ENCODE measurements at regions not wholly inside any gene's neighbourhood (a gene's known extent, or its start where the extent isn't known, plus 50 kb on each side); places are given as distances from the start of the nearest gene placed in this dataset.

- DNase-seq: no peak
Observed at GRCh38 chr7:41156268-41156667, 546.6 kb downstream of the INHBA start.

- no peak for DNase-seq
Observed at GRCh38 chr7:41153268-41153667, 549.6 kb downstream of the INHBA start.

- no peak for DNase-seq
Observed at GRCh38 chr7:41152179-41152678, 550.7 kb downstream of the INHBA start.

- DNase-seq: no peak
Observed at GRCh38 chr7:41149576-41149975, 553.3 kb downstream of the INHBA start.

- DNase-seq: no peak
Observed at GRCh38 chr7:41148521-41148951, 554.4 kb downstream of the INHBA start.

GRCh38 chr7:41147606-41148485 lies 555.0 kb downstream of the INHBA start:
- DNase-seq: no peak

GRCh38 chr7:41146429-41146828 lies 556.5 kb downstream of the INHBA start:
- DNase-seq: no peak

- no peak for DNase-seq
Observed at GRCh38 chr7:41145656-41146055, 557.2 kb downstream of the INHBA start.

GRCh38 chr7:41142904-41143473 lies 559.9 kb downstream of the INHBA start:
- DNase-seq: no peak

- DNase-seq: no peak
Observed at GRCh38 chr7:41139789-41140188, 563.1 kb downstream of the INHBA start.

- DNase-seq: no peak
Observed at GRCh38 chr7:41136551-41136950, 566.3 kb downstream of the INHBA start.

GRCh38 chr7:41135511-41135910 lies 567.4 kb downstream of the INHBA start:
- DNase-seq: no peak

- no peak for DNase-seq
Observed at GRCh38 chr7:41134300-41135255, 568.3 kb downstream of the INHBA start.

GRCh38 chr7:41133690-41134299 lies 569.1 kb downstream of the INHBA start:
- DNase-seq: no peak

- no peak for DNase-seq
Observed at GRCh38 chr7:41131956-41132355, 570.9 kb downstream of the INHBA start.

GRCh38 chr7:41130561-41131236 lies 572.2 kb downstream of the INHBA start:
- no peak for DNase-seq

GRCh38 chr7:41130086-41130485 lies 572.8 kb downstream of the INHBA start:
- no peak for DNase-seq

- no peak for DNase-seq
Observed at GRCh38 chr7:41125343-41125742, 577.5 kb downstream of the INHBA start.

GRCh38 chr7:41122256-41122987 lies 580.5 kb downstream of the INHBA start:
- no peak for DNase-seq

GRCh38 chr7:41121228-41121627 lies 581.7 kb downstream of the INHBA start:
- no peak for DNase-seq

GRCh38 chr7:41118486-41118885 lies 584.4 kb downstream of the INHBA start:
- DNase-seq: no peak
